H1 (cell line): ENCODE measurements at regions not wholly inside any gene's neighbourhood (a gene's known extent, or its start where the extent isn't known, plus 50 kb on each side); places are given as distances from the start of the nearest gene placed in this dataset.

Experiments used
- BCL11A ChIP-seq, 2 experiments: IDR thresholded peaks; one replicate each; pipeline ENCODE4 v1.6.1; 2011; ENCODE audit warnings: low read depth in 2 of 2, low read length in 2 of 2, mild to moderate bottlenecking in 2 of 2
- BRCA1 ChIP-seq: IDR thresholded peaks from 2 replicates; pipeline ENCODE4 v1.6.1; 2012; ENCODE audit warnings: low read depth, low read length, improper control_type of control experiment
- CHD1 ChIP-seq: IDR thresholded peaks from 2 replicates; pipeline ENCODE4 v1.6.1; 2012; ENCODE audit warnings: low read depth, low read length, improper control_type of control experiment
- EZH2 ChIP-seq: fragments of 200-600 bp; sonication (generic); IDR thresholded peaks from 2 replicates; pipeline ENCODE4 v1.7.1; 2012; ENCODE audit warnings: low read depth, mild to moderate bottlenecking, moderate library complexity, low read length, inconsistent platforms; ENCODE audit not compliant: severe bottlenecking
- PHF8 ChIP-seq: fragments of 200-600 bp; sonication (generic); conservative IDR thresholded peaks from 2 replicates; pipeline ENCODE4 v1.7.1; 2012; ENCODE audit warnings: low read depth, mild to moderate bottlenecking, inconsistent platforms, low read length, moderate library complexity
- POLR2A ChIP-seq, 2 experiments: IDR thresholded peaks; 1 replicate in 1 of 2; 2 replicates in 1 of 2; pipeline ENCODE4 v1.6.1; 2011; ENCODE audit warnings: low read depth in 2 of 2, low read length in 2 of 2, mild to moderate bottlenecking in 2 of 2; ENCODE audit errors: control extremely low read depth in 1 of 2
- POLR2AphosphoS5 ChIP-seq: IDR thresholded peaks from 2 replicates; pipeline ENCODE4 v1.6.1; 2011; ENCODE audit warnings: low read depth, low read length
- RFX5 ChIP-seq: IDR thresholded peaks from 2 replicates; pipeline ENCODE4 v1.6.1; 2011; ENCODE audit warnings: low read depth, low read length, improper control_type of control experiment, borderline replicate concordance
- SP2 ChIP-seq: IDR thresholded peaks from 2 replicates; pipeline ENCODE4 v1.6.1; 2012; ENCODE audit warnings: mild to moderate bottlenecking, low read length, inconsistent platforms
- SRF ChIP-seq: IDR thresholded peaks from 2 replicates; pipeline ENCODE4 v1.6.1; 2011; ENCODE audit warnings: mild to moderate bottlenecking, low read depth, low read length, moderate library complexity
- TAF1 ChIP-seq: IDR thresholded peaks from 2 replicates; pipeline ENCODE4 v1.6.1; 2011; ENCODE audit warnings: mild to moderate bottlenecking, low read depth, low read length
- TBP ChIP-seq: IDR thresholded peaks from 2 replicates; pipeline ENCODE4 v1.6.1; 2011; ENCODE audit warnings: low read depth, low read length, improper control_type of control experiment
- TF ChIP-seq, protein P1 (sequence below), 3 experiments: IDR thresholded peaks; 1 replicate in 2 of 3; 2 replicates in 1 of 3; pipeline versions ENCODE4 v1.5.1 to v1.6.1; 2011; ENCODE audit warnings: low read length in 3 of 3, mild to moderate bottlenecking in 3 of 3, inconsistent platforms in 2 of 3, low read depth in 1 of 3, moderate library complexity in 1 of 3; ENCODE audit not compliant: insufficient read depth in 1 of 3; ENCODE audit errors: control extremely low read depth in 1 of 3
- TF ChIP-seq, protein P2 (sequence below): IDR thresholded peaks from 2 replicates; pipeline ENCODE4 v1.6.1; 2011; ENCODE audit warnings: low read length, improper control_type of control experiment

DNA sequence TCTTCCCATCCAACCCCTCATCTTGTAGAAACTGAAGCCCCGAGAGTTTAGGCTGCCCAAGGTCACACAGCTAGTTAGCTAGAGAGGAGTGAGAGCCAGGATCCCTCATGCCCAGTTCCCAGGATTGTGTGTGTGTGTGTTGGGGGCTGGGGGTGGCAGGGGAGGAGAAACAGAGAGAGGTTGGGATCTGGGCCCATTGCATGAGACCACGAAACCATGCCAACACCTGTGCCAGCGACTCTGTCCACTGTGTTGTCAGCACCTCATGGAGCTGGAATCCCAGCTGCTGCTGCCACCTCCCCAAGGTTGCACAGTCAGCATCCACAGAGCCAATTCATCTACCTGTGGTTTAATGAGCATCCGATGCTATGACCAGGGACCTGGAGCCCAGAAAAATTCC, 115.4 kb upstream of the ZC3H12A start:
- TF ChIP-seq POLR2A (IDR thresholded peaks at IDR 0.05; ENCODE audit: control extremely low read depth in 1 of 2, low read depth in 2 of 2, low read length in 2 of 2) (no peak), EZH2 (no peak), TAF1 (no peak), TBP (no peak), CHD1 (no peak), PHF8 (no peak), BCL11A (IDR thresholded peaks at IDR 0.05; ENCODE audit: low read depth in 2 of 2, low read length in 2 of 2) (no peak), RFX5 (no peak), POLR2AphosphoS5 (no peak), SP2 (no peak), SRF (no peak), BRCA1 (no peak)
- TF ChIP-seq, protein P1, sequence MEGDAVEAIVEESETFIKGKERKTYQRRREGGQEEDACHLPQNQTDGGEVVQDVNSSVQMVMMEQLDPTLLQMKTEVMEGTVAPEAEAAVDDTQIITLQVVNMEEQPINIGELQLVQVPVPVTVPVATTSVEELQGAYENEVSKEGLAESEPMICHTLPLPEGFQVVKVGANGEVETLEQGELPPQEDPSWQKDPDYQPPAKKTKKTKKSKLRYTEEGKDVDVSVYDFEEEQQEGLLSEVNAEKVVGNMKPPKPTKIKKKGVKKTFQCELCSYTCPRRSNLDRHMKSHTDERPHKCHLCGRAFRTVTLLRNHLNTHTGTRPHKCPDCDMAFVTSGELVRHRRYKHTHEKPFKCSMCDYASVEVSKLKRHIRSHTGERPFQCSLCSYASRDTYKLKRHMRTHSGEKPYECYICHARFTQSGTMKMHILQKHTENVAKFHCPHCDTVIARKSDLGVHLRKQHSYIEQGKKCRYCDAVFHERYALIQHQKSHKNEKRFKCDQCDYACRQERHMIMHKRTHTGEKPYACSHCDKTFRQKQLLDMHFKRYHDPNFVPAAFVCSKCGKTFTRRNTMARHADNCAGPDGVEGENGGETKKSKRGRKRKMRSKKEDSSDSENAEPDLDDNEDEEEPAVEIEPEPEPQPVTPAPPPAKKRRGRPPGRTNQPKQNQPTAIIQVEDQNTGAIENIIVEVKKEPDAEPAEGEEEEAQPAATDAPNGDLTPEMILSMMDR (IDR thresholded peaks at IDR 0.05; ENCODE audit: control extremely low read depth in 1 of 3, insufficient read depth in 1 of 3, low read depth in 1 of 3, low read length in 3 of 3), result no peak
- TF ChIP-seq, protein P2, sequence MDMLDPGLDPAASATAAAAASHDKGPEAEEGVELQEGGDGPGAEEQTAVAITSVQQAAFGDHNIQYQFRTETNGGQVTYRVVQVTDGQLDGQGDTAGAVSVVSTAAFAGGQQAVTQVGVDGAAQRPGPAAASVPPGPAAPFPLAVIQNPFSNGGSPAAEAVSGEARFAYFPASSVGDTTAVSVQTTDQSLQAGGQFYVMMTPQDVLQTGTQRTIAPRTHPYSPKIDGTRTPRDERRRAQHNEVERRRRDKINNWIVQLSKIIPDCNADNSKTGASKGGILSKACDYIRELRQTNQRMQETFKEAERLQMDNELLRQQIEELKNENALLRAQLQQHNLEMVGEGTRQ, result no peak
